WTC11 (cell line): ENCODE measurements at regions not wholly inside any gene's neighbourhood (a gene's known extent, or its start where the extent isn't known, plus 50 kb on each side); places are given as distances from the start of the nearest gene placed in this dataset.

Experiments used
- ATAC-seq: fragments of 200-7000 bp; cut with Tn5 transposase; 2 replicates; pipeline ENCODE4 v1.10.0; 2021; ENCODE audit warnings: mild to moderate bottlenecking, moderate library complexity
- CTCF ChIA-PET: fragments of 300-600 bp; sonication (Branson Sonifier 250); formaldehyde crosslinking; loops from one replicate; lab custom pipeline; 2021; ENCODE audit warnings: antibody characterized with exemption; lab: Charles Lee
- POLR2A ChIA-PET: fragments of 350-600 bp; sonication (Branson Sonifier 250); formaldehyde crosslinking; loops from one replicate; lab custom pipeline; 2021; ENCODE audit warnings: antibody characterized with exemption; lab: Charles Lee
- DNase-seq: peaks from one replicate; pipeline ENCODE4 v3.0.0; 2021; ENCODE audit warnings: low spot score
- H3K27ac Mint-ChIP-seq: 2 replicates; pipeline ENCODE4 v1.8.0; 2021; ENCODE audit warnings: mixed read lengths
- H3K27me3 Mint-ChIP-seq: 2 replicates; pipeline ENCODE4 v1.8.0; 2021; ENCODE audit warnings: low read depth, mild to moderate bottlenecking, moderate library complexity, mixed read lengths
- H3K36me3 Mint-ChIP-seq: 2 replicates; pipeline ENCODE4 v1.8.0; 2021; ENCODE audit warnings: mixed read lengths
- H3K4me1 Mint-ChIP-seq: 2 replicates; pipeline ENCODE4 v1.8.0; 2022; ENCODE audit warnings: mixed read lengths
- H3K4me3 Mint-ChIP-seq: 2 replicates; pipeline ENCODE4 v1.8.0; 2021; ENCODE audit warnings: mild to moderate bottlenecking, moderate library complexity, mixed read lengths
- H3K9me3 Mint-ChIP-seq: 2 replicates; pipeline ENCODE4 v1.8.0; 2021; ENCODE audit warnings: mixed read lengths
- AFF4 ChIP-seq: sonication (generic); formaldehyde crosslinking; IDR thresholded peaks from 2 replicates; pipeline ENCODE4 v1.8.1; 2023; ENCODE audit warnings: mild to moderate bottlenecking, missing genetic modification reagents, borderline replicate concordance
- ETV6 ChIP-seq: sonication (generic); formaldehyde crosslinking; IDR thresholded peaks from 2 replicates; pipeline ENCODE4 v1.8.1; 2022; ENCODE audit warnings: mild to moderate bottlenecking, missing genetic modification reagents
- FOXJ3 ChIP-seq: sonication (generic); formaldehyde crosslinking; IDR thresholded peaks from 2 replicates; pipeline ENCODE4 v1.9.0; 2021; ENCODE audit warnings: missing genetic modification reagents, mild to moderate bottlenecking, borderline replicate concordance
- HMGA2 ChIP-seq: fragments of 250-450 bp; sonication (Bioruptor Pico); IDR thresholded peaks from 2 replicates; pipeline ENCODE4 v1.4.0; 2021; ENCODE audit warnings: mild to moderate bottlenecking, moderate library complexity
- IRF1 ChIP-seq: sonication (generic); formaldehyde crosslinking; IDR thresholded peaks from 2 replicates; pipeline ENCODE4 v1.8.0; 2023; ENCODE audit warnings: missing genetic modification reagents
- IRF2 ChIP-seq: sonication (generic); formaldehyde crosslinking; IDR thresholded peaks from 2 replicates; pipeline ENCODE4 v1.8.0; 2022; ENCODE audit warnings: low read depth, missing genetic modification reagents, borderline replicate concordance
- NR3C1 ChIP-seq: sonication (generic); formaldehyde crosslinking; conservative IDR thresholded peaks from 2 replicates; pipeline ENCODE4 v1.8.1; 2023; ENCODE audit warnings: low read depth, mild to moderate bottlenecking, missing genetic modification reagents
- TEAD1 ChIP-seq: sonication (generic); formaldehyde crosslinking; IDR thresholded peaks from 2 replicates; pipeline ENCODE4 v1.8.0; 2022; ENCODE audit warnings: mild to moderate bottlenecking, missing genetic modification reagents
- ZNF219 ChIP-seq: sonication (generic); formaldehyde crosslinking; IDR thresholded peaks from 2 replicates; pipeline ENCODE4 v1.8.0; 2023; ENCODE audit warnings: missing genetic modification reagents, mild to moderate bottlenecking, borderline replicate concordance
- ZNF232 ChIP-seq: sonication (generic); formaldehyde crosslinking; IDR thresholded peaks from 2 replicates; pipeline ENCODE4 v1.8.0; 2022; ENCODE audit warnings: mild to moderate bottlenecking, missing genetic modification reagents
- ZNF263 ChIP-seq: sonication (generic); formaldehyde crosslinking; IDR thresholded peaks from 2 replicates; pipeline ENCODE4 v1.8.1; 2022; ENCODE audit warnings: low read depth, mild to moderate bottlenecking, moderate library complexity, missing genetic modification reagents
- TF ChIP-seq, protein P1 (sequence below): fragments of 200-600 bp; IDR thresholded peaks from 2 replicates; pipeline ENCODE4 v1.8.0; 2022; ENCODE audit warnings: antibody characterized with exemption
- TF ChIP-seq, protein P2 (sequence below): sonication (generic); formaldehyde crosslinking; conservative IDR thresholded peaks from 2 replicates; pipeline ENCODE4 v1.8.1; 2022; ENCODE audit warnings: mild to moderate bottlenecking, missing genetic modification reagents
- TF ChIP-seq, protein P3 (sequence below): fragments of 250-450 bp; sonication (Bioruptor Pico); IDR thresholded peaks from 2 replicates; pipeline ENCODE4 v1.9.0; 2021; ENCODE audit warnings: mild to moderate bottlenecking
- TF ChIP-seq, protein P4 (sequence below): sonication (generic); formaldehyde crosslinking; IDR thresholded peaks from 2 replicates; pipeline ENCODE4 v1.8.0; 2023; ENCODE audit warnings: mild to moderate bottlenecking, missing genetic modification reagents

DNA sequence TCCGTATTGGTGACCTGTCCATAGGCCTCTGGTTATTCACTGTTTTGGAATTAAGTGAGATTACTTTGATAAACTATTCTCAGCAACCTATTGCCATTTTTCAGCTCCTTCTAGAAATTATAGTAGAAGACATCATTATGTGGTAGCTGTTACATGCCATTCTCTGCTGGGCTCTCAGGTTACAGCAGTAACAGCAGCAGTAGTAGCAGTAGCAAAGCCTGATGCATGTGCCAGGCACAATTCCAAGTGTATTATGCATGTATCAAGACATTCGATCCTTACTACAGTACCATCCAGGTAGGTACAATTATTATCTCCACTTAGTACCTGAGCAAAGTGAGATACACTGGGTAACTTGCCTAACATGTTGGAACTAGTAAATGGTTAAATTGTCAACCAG is 74.3 kb downstream of the RPS12 start (continued):
- no peak for TF ChIP-seq AFF4 (CRISPR knock-in tag)
- TF ChIP-seq ZNF263 (CRISPR knock-in tag) = no peak
- no peak for TF ChIP-seq HMGA2 (CRISPR knock-in tag)

- POLR2A ChIA-PET = no interaction called here
- Mint-ChIP-seq H3K36me3 (no peaks in the 10 kb centered on the region), H3K9me3 (peaks cover 9% of the 10 kb centered on the region; the same call in 1 of the 2 replicates), H3K4me3 (no peak overlapping the region), H3K27me3 (no peaks in the 10 kb centered on the region), H3K27ac (no peak overlapping the region), H3K4me1 (peaks cover 4% of the 10 kb centered on the region; the same call in 1 of the 2 replicates)
- CTCF ChIA-PET = no interaction called here
- no peak for DNase-seq
- ATAC-seq = no peak
- TF ChIP-seq, protein P1, sequence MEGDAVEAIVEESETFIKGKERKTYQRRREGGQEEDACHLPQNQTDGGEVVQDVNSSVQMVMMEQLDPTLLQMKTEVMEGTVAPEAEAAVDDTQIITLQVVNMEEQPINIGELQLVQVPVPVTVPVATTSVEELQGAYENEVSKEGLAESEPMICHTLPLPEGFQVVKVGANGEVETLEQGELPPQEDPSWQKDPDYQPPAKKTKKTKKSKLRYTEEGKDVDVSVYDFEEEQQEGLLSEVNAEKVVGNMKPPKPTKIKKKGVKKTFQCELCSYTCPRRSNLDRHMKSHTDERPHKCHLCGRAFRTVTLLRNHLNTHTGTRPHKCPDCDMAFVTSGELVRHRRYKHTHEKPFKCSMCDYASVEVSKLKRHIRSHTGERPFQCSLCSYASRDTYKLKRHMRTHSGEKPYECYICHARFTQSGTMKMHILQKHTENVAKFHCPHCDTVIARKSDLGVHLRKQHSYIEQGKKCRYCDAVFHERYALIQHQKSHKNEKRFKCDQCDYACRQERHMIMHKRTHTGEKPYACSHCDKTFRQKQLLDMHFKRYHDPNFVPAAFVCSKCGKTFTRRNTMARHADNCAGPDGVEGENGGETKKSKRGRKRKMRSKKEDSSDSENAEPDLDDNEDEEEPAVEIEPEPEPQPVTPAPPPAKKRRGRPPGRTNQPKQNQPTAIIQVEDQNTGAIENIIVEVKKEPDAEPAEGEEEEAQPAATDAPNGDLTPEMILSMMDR = no peak
- no peak for TF ChIP-seq ZNF219 (CRISPR knock-in tag)
- no peak for TF ChIP-seq FOXJ3
- no peak for TF ChIP-seq NR3C1 (CRISPR knock-in tag)
- TF ChIP-seq ETV6 (CRISPR knock-in tag) = no peak
- TF ChIP-seq, protein P2, sequence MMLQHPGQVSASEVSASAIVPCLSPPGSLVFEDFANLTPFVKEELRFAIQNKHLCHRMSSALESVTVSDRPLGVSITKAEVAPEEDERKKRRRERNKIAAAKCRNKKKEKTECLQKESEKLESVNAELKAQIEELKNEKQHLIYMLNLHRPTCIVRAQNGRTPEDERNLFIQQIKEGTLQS = no peak
- TF ChIP-seq, protein P3, sequence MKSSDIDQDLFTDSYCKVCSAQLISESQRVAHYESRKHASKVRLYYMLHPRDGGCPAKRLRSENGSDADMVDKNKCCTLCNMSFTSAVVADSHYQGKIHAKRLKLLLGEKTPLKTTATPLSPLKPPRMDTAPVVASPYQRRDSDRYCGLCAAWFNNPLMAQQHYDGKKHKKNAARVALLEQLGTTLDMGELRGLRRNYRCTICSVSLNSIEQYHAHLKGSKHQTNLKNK = no peak
- no peak for TF ChIP-seq IRF1 (CRISPR knock-in tag)
- TF ChIP-seq, protein P4, sequence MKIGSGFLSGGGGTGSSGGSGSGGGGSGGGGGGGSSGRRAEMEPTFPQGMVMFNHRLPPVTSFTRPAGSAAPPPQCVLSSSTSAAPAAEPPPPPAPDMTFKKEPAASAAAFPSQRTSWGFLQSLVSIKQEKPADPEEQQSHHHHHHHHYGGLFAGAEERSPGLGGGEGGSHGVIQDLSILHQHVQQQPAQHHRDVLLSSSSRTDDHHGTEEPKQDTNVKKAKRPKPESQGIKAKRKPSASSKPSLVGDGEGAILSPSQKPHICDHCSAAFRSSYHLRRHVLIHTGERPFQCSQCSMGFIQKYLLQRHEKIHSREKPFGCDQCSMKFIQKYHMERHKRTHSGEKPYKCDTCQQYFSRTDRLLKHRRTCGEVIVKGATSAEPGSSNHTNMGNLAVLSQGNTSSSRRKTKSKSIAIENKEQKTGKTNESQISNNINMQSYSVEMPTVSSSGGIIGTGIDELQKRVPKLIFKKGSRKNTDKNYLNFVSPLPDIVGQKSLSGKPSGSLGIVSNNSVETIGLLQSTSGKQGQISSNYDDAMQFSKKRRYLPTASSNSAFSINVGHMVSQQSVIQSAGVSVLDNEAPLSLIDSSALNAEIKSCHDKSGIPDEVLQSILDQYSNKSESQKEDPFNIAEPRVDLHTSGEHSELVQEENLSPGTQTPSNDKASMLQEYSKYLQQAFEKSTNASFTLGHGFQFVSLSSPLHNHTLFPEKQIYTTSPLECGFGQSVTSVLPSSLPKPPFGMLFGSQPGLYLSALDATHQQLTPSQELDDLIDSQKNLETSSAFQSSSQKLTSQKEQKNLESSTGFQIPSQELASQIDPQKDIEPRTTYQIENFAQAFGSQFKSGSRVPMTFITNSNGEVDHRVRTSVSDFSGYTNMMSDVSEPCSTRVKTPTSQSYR (CRISPR knock-in tag) = no peak
- no peak for TF ChIP-seq IRF2 (CRISPR knock-in tag)
- TF ChIP-seq TEAD1 (CRISPR knock-in tag) = no peak
- no peak for TF ChIP-seq ZNF232 (CRISPR knock-in tag)
Measured at GRCh38 chr6:132892929-132893771, 78.8 kb downstream of the RPS12 start.
